Lung (tissue), 9 donors: ENCODE measurements at regions not wholly inside any gene's neighbourhood (a gene's known extent, or its start where the extent isn't known, plus 50 kb on each side); places are given as distances from the start of the nearest gene placed in this dataset.
"Not testable (repeated sequence)": the region's sequence is repeated elsewhere in the genome, so short reads cannot be mapped to it uniquely, and the experiment has no call there.

ENCODE experiments used
- ATAC-seq: fragments of 200-7000 bp; cut with Tn5 transposase; one replicate; pipeline ENCODE4 v1.9.1; 2020; ENCODE audit warnings: moderate number of reproducible peaks; ENCODE audit not compliant: insufficient read depth, low FRiP score
- DNase-seq, 3 donors: peaks; one replicate each; pipeline ENCODE4 v3.0.0-alpha.2; 2013 to 2017
- H3K27ac ChIP-seq, 2 donors: one replicate each; pipeline ENCODE4 v1.5.1; 2013; ENCODE audit warnings: mild to moderate bottlenecking in 2 of 2, moderate library complexity in 2 of 2, control low read depth in 1 of 2, inconsistent platforms in 1 of 2, low read depth in 1 of 2, low read length in 1 of 2
- H3K27me3 ChIP-seq, 3 donors: one replicate each; pipeline ENCODE4 v1.5.1; 2013; ENCODE audit warnings: low read length in 2 of 3; ENCODE audit not compliant: control insufficient read depth in 3 of 3, insufficient read depth in 3 of 3
- H3K36me3 ChIP-seq, 4 donors: one replicate each; pipeline ENCODE4 v1.5.1; 2013; ENCODE audit warnings: low read length in 4 of 4, mild to moderate bottlenecking in 1 of 4, moderate library complexity in 1 of 4; ENCODE audit not compliant: control insufficient read depth in 4 of 4, insufficient read depth in 4 of 4
- H3K4me1 ChIP-seq, 5 donors: one replicate each; pipeline ENCODE4 v1.5.1; 2013; ENCODE audit warnings: low read length in 5 of 5, mild to moderate bottlenecking in 2 of 5, moderate library complexity in 1 of 5; ENCODE audit not compliant: control insufficient read depth in 5 of 5, insufficient read depth in 5 of 5
- H3K4me3 ChIP-seq: one replicate; pipeline ENCODE4 v1.5.1; 2013; ENCODE audit warnings: mild to moderate bottlenecking, control low read depth, moderate library complexity
- H3K9ac ChIP-seq, 2 donors: one replicate each; pipeline ENCODE4 v1.5.1; 2013; ENCODE audit warnings: low read length in 2 of 2, control low read depth in 1 of 2; ENCODE audit not compliant: insufficient read depth in 1 of 2
- H3K9me3 ChIP-seq, 4 donors: one replicate each; pipeline ENCODE4 v1.5.1; 2013; ENCODE audit warnings: low read length in 3 of 4, mild to moderate bottlenecking in 1 of 4, moderate library complexity in 1 of 4; ENCODE audit not compliant: control insufficient read depth in 4 of 4, insufficient read depth in 3 of 4
- WGBS, 2 donors: extraction: QIAGEN DNeasy Blood & Tissue Kit; methylation state at CpG; one replicate each; pipeline ENCODE4 v1.1.7; 2013; 5-methylcytosine and 5-hydroxymethylcytosine counted together
- donor health status: Bipolar disorder and iron deficiency.
- donor health status: healthy.
- donor health status: DM: yes; HTN: yes; CAD: no.

DNA sequence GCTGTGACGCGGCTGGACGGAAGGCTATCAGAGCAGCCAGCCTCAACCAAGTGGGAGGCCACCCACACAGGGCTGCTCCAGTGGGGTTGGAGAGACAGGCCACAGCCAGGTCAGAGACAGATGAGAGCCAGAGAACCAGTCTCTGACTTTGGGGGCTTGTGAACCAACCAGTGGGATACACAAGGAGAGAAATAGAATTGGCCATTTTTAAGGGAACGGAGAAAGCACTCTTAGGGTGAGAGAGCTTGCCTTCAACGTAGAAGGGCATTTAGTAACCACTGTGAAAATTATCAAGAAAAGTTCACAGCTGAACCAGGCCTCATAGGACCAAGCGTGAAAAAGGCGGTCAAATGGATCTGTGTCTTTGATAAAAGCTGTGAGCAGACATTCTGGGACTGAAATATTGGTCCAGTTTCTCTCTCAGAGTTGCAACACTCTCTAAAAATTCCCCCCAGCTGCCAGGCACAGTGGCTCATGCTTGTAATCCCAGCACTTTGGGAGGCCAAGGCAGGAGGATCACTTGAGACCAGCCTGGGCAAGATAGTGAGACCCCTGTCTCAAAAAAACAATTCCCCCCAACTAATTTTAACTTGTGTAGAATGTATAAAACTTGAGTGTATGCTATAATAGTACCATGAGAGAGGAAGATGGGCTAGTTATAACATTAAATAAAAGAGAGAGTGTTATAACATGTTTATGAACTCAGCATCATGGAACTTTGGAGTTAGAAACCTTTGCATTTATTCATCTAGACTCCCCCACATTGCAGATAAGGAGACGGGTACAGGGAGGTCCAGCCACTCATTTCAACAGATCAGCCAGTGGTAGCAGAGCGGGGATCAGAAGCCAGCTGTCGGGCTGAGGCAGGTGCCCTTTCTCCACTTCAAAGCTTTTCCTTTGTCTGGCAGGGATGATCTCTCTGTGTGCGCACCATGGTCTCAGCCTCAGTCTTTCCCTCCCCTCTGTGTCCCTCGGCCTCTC, 132.2 kb downstream of the NPIPB11 start:
- DNase-seq, result peak in 1 of 3 donors; percentile 6
- ATAC-seq, H3K27me3 ChIP-seq, H3K27ac ChIP-seq, H3K36me3 ChIP-seq, H3K9ac ChIP-seq, H3K9me3 ChIP-seq, H3K4me3 ChIP-seq: not testable (repeated sequence)
- H3K4me1 ChIP-seq, result peaks cover 0 to 12% (median 0%) of the 10 kb centered on the region in 5 donors
- WGBS, 2 donors, result 92 to 94% methylated on average over 11 to 12 of the region's 12 CpGs

GRCh38 chr16:29273298-29274054, 133.0 kb downstream of the NPIPB11 start:
- 89 to 93% methylated on average over 9 of the region's 9 CpGs for WGBS, 2 donors
- H3K9me3 ChIP-seq, H3K4me3 ChIP-seq, H3K9ac ChIP-seq, H3K27me3 ChIP-seq, H3K36me3 ChIP-seq, ATAC-seq: not testable (repeated sequence)
- peaks cover 0 to 12% (median 0%) of the 10 kb centered on the region in 5 donors for H3K4me1 ChIP-seq
- DNase-seq, result peak; percentile 60 to 73 (median 73)
- peak overlapping the region in 1 of 2 donors; percentile 36 for H3K27ac ChIP-seq

DNA sequence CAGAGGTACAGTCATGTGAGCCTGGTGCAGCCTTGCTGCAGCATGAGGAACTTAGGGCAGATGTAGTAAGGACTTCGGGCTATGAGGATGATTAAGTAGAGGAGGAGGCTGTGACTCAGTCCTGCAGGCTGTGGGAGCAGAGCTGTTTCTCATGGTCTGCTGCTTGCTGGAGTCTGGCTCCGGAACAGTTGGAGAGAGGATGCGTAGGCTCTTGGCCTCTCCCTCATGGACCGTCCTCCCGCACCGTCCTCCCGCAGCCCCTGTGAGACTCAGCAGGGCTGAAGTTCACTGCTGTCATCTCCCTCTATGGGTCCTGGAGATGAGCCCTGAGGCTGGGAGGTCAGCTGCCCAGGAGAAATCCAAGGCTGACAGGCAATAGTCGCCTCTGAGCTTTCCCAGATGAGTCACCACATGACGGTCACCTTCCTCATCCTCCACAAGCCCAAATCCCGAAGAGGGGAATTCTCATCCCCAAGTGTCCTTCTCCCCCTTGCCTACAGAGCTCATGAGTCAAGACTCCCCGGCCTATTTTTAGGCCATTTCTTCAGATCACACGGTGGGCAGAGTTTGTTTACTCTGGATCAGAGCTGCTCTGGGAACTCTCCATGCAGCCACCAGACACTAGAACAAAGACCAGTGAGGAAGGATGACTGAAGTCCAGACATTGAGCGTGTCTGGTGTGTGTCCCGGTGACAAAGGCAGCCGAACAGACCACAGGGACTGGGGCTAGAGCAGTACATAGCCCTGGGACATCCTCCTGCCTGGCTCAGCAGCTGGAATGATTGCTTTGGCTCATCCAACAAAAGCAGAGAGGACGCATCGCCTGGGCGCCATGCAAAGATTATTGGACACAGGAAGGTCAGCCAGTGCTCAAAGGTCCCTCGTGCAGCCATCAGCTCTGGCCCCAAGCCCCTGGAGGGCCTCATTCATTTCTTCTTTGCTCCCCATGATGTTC, 134.5 kb downstream of the NPIPB11 start:
- H3K36me3 ChIP-seq, H3K4me3 ChIP-seq, DNase-seq, H3K27me3 ChIP-seq, H3K9me3 ChIP-seq, H3K9ac ChIP-seq: not testable (repeated sequence)
- ATAC-seq, result peak; percentile 36
- H3K4me1 ChIP-seq, result peaks cover 0 to 12% (median 0%) of the 10 kb centered on the region in 5 donors
- WGBS, 2 donors, result 65 to 81% methylated on average over 13 to 19 of the region's 19 CpGs
- H3K27ac ChIP-seq, result peak overlapping the region in 1 of 2 donors; percentile 75

GRCh38 chr16:29270923-29271322, 135.6 kb downstream of the NPIPB11 start:
- not testable (repeated sequence) for DNase-seq, H3K9ac ChIP-seq

DNA sequence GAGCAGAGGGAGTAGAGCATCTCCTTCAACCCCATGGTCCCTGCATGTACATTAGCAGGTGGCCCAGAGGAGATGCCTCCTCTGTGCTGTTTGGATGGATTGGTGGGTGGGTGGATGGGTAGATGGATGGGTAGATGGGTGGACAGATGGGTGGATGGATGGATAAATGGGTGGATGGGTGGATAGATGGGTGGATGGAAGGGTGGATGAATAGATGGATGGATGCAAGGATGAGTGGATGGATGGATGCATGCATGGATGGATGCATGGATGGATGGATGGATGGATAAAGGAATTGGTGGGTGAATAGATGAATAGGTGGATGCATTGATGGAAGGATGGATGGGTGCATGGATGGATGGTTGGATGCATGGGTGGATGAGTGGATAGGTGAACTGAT, 136.5 kb downstream of the NPIPB11 start:
- H3K9ac ChIP-seq, result not testable (repeated sequence)

More at GRCh38 chr16:29270923-29271322, 135.6 kb downstream of the NPIPB11 start:
- ATAC-seq, H3K27ac ChIP-seq, H3K27me3 ChIP-seq, H3K9me3 ChIP-seq, H3K36me3 ChIP-seq, H3K4me3 ChIP-seq: not testable (repeated sequence)
- peaks cover 0 to 12% (median 0%) of the 10 kb centered on the region in 5 donors for H3K4me1 ChIP-seq

GRCh38 chr16:29269192-29269811, 137.2 kb downstream of the NPIPB11 start:
- not testable (repeated sequence) for H3K9me3 ChIP-seq, ATAC-seq, DNase-seq, H3K4me3 ChIP-seq, H3K36me3 ChIP-seq, H3K9ac ChIP-seq, H3K27me3 ChIP-seq
- Histone ChIP-seq H3K27ac (peak overlapping the region in 1 of 2 donors; percentile 74), H3K4me1 (peaks cover 0 to 17% (median 6%) of the 10 kb centered on the region in 5 donors)
- 61 to 80% methylated on average over 10 of the region's 10 CpGs for WGBS, 2 donors

More for the DNA sequence above, 136.5 kb downstream of the NPIPB11 start:
- not testable (repeated sequence) for H3K4me3 ChIP-seq, H3K27me3 ChIP-seq, H3K36me3 ChIP-seq, H3K27ac ChIP-seq, H3K9me3 ChIP-seq, DNase-seq, ATAC-seq
- peaks cover 0 to 12% (median 3%) of the 10 kb centered on the region in 5 donors for H3K4me1 ChIP-seq

DNA sequence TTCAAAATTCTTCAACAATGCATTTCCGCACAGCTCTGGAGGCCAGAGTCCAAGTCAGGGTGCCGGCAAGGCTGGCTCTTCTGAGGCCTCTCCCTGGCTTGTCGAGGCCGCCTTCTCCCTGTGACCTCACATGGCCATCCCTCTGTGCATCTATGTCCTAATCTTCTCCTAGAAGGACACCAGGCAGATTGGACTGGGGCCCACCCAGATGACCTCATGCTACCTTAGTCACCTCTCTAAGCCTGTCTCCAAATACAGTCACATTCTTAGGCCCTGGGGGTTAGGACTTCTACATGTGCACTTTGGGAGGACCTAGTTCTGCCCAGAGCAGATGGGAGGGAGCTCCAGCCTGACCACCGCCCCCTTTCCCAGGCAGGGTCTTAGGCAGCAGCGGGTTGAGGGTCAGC, 137.7 kb downstream of the NPIPB11 start:
- H3K4me3 ChIP-seq, H3K27me3 ChIP-seq, ATAC-seq, H3K36me3 ChIP-seq, DNase-seq, H3K9ac ChIP-seq, H3K9me3 ChIP-seq: not testable (repeated sequence)
- peaks cover 0 to 19% (median 6%) of the 10 kb centered on the region in 5 donors for H3K4me1 ChIP-seq
- 86 to 98% methylated on average over 6 of the region's 6 CpGs for WGBS, 2 donors
- peak overlapping the region in 1 of 2 donors; percentile 74 for H3K27ac ChIP-seq
